H9 (cell line): ENCODE measurements at regions not wholly inside any gene's neighbourhood (a gene's known extent, or its start where the extent isn't known, plus 50 kb on each side); places are given as distances from the start of the nearest gene placed in this dataset.
"Not testable (repeated sequence)": the region's sequence is repeated elsewhere in the genome, so short reads cannot be mapped to it uniquely, and the experiment has no call there.

Experiments
- DNase-seq: peaks from one replicate; pipeline ENCODE4 v3.0.0-alpha.2; 2017
- H2AFZ ChIP-seq: one replicate; pipeline ENCODE4 v1.6.1; 2013; ENCODE audit warnings: mild to moderate bottlenecking, low read length, control low read depth, moderate library complexity
- H2AK5ac ChIP-seq: 2 replicates; pipeline ENCODE4 v1.6.1; 2013; ENCODE audit warnings: low read length, control low read depth, mixed read lengths; ENCODE audit not compliant: insufficient read length
- H2BK120ac ChIP-seq: one replicate; pipeline ENCODE4 v1.6.1; 2013; ENCODE audit warnings: low read depth, mild to moderate bottlenecking, low read length, control low read depth, inconsistent platforms; ENCODE audit not compliant: poor library complexity, severe bottlenecking
- H2BK12ac ChIP-seq: 2 replicates; pipeline ENCODE4 v1.6.1; 2013; ENCODE audit warnings: low read length, control low read depth, mixed read lengths, low read depth; ENCODE audit not compliant: insufficient read length
- H2BK15ac ChIP-seq: 2 replicates; pipeline ENCODE4 v1.6.1; 2013; ENCODE audit warnings: low read depth, low read length, control low read depth
- H2BK20ac ChIP-seq: one replicate; pipeline ENCODE4 v1.6.1; 2013; ENCODE audit warnings: low read depth, mild to moderate bottlenecking, low read length, control low read depth, inconsistent platforms; ENCODE audit not compliant: poor library complexity, severe bottlenecking
- H2BK5ac ChIP-seq: 2 replicates; pipeline ENCODE4 v1.6.1; 2013; ENCODE audit warnings: low read length, control low read depth, mixed read lengths; ENCODE audit not compliant: insufficient read length
- H3K14ac ChIP-seq: 2 replicates; pipeline ENCODE4 v1.6.1; 2013; ENCODE audit warnings: low read length, control low read depth; ENCODE audit not compliant: insufficient read depth
- H3K18ac ChIP-seq: 2 replicates; pipeline ENCODE4 v1.6.1; 2013; ENCODE audit warnings: low read depth, mild to moderate bottlenecking, mixed read lengths, low read length, control low read depth; ENCODE audit not compliant: insufficient read length
- H3K23ac ChIP-seq: 2 replicates; pipeline ENCODE4 v1.6.1; 2013; ENCODE audit warnings: low read length, control low read depth, mixed read lengths, low read depth; ENCODE audit not compliant: insufficient read length
- H3K23me2 ChIP-seq: 2 replicates; pipeline ENCODE4 v1.6.1; 2013; ENCODE audit warnings: low read depth, mild to moderate bottlenecking, mixed read lengths, low read length, control low read depth; ENCODE audit not compliant: insufficient read length, poor library complexity, severe bottlenecking
- H3K27ac ChIP-seq: 2 replicates; pipeline ENCODE4 v1.5.1; 2013; ENCODE audit warnings: low read length, control low read depth, mixed read lengths, low read depth; ENCODE audit not compliant: insufficient read length
- H3K27me3 ChIP-seq: 2 replicates; pipeline ENCODE4 v1.6.1; 2013; ENCODE audit warnings: low read length, control low read depth, inconsistent platforms; ENCODE audit not compliant: insufficient read depth
- H3K4ac ChIP-seq: 2 replicates; pipeline ENCODE4 v1.6.1; 2013; ENCODE audit warnings: low read depth, mild to moderate bottlenecking, control low read depth, inconsistent platforms, low read length, moderate library complexity
- H3K4me1 ChIP-seq: 2 replicates; pipeline ENCODE4 v1.6.1; 2013; ENCODE audit warnings: low read length, control low read depth, inconsistent platforms; ENCODE audit not compliant: insufficient read depth
- H3K4me2 ChIP-seq: 2 replicates; pipeline ENCODE4 v1.6.1; 2013; ENCODE audit warnings: low read length, control low read depth, mixed read lengths; ENCODE audit not compliant: insufficient read length, insufficient read depth
- H3K56ac ChIP-seq: 2 replicates; pipeline ENCODE4 v1.6.1; 2013; ENCODE audit warnings: low read depth, mild to moderate bottlenecking, mixed read lengths, low read length, control low read depth; ENCODE audit not compliant: insufficient read length
- H3K79me1 ChIP-seq: 2 replicates; pipeline ENCODE4 v1.6.1; 2013; ENCODE audit warnings: low read depth, mild to moderate bottlenecking, moderate library complexity, low read length, control low read depth, inconsistent platforms; ENCODE audit not compliant: insufficient read depth, poor library complexity, severe bottlenecking
- H3K79me2 ChIP-seq: 2 replicates; pipeline ENCODE4 v1.6.1; 2013; ENCODE audit warnings: low read length, control low read depth, inconsistent platforms; ENCODE audit not compliant: insufficient read depth
- H3K9ac ChIP-seq: 2 replicates; pipeline ENCODE4 v1.6.1; 2013; ENCODE audit warnings: low read length, control low read depth, mixed read lengths; ENCODE audit not compliant: insufficient read length; ENCODE audit errors: extremely low read depth
- H3K9me3 ChIP-seq: one replicate; pipeline ENCODE4 v1.6.1; 2013; ENCODE audit warnings: low read depth, low read length, inconsistent platforms; ENCODE audit not compliant: control insufficient read depth
- H3T11ph ChIP-seq: one replicate; pipeline ENCODE4 v1.6.1; 2013; ENCODE audit warnings: mild to moderate bottlenecking, low read length, control low read depth, inconsistent platforms
- H4K20me1 ChIP-seq: one replicate; pipeline ENCODE4 v1.6.1; 2013; ENCODE audit not compliant: control insufficient read depth, insufficient read length, insufficient read depth
- H4K5ac ChIP-seq: 2 replicates; pipeline ENCODE4 v1.6.1; 2013; ENCODE audit warnings: low read depth, mild to moderate bottlenecking, mixed read lengths, low read length, control low read depth; ENCODE audit not compliant: insufficient read length
- H4K8ac ChIP-seq: replicated peaks from 2 replicates; pipeline ENCODE4 v1.6.1; 2013; ENCODE audit warnings: low read length, control low read depth, mixed read lengths, low read depth; ENCODE audit not compliant: insufficient read length
- H4K91ac ChIP-seq: 2 replicates; pipeline ENCODE4 v1.6.1; 2013; ENCODE audit warnings: low read depth, mild to moderate bottlenecking, moderate library complexity, mixed read lengths, low read length, control low read depth; ENCODE audit not compliant: insufficient read length
- H3K27ac Mint-ChIP-seq, 3 experiments: 2 replicates in 2 of 3; 3 replicates in 1 of 3; pipeline ENCODE4 v1.8.0; 2020 to 2021; ENCODE audit warnings: mixed read lengths in 3 of 3, mild to moderate bottlenecking in 1 of 3, moderate library complexity in 1 of 3
- H3K27me3 Mint-ChIP-seq: 2 replicates; pipeline ENCODE4 v1.8.0; 2021; ENCODE audit warnings: low read depth, mild to moderate bottlenecking, moderate library complexity, mixed read lengths
- H3K36me3 Mint-ChIP-seq, 3 experiments: 2 replicates in 2 of 3; 3 replicates in 1 of 3; pipeline ENCODE4 v1.8.0; 2020 to 2021; ENCODE audit warnings: low read depth in 3 of 3, mixed read lengths in 3 of 3; ENCODE audit not compliant: insufficient read depth in 1 of 3
- H3K4me1 Mint-ChIP-seq, 2 experiments: 2 replicates each; pipeline ENCODE4 v1.8.0; 2020; ENCODE audit warnings: mixed read lengths in 2 of 2
- H3K4me3 Mint-ChIP-seq, 2 experiments: 2 replicates in 1 of 2; 3 replicates in 1 of 2; pipeline ENCODE4 v1.8.0; 2020 to 2021; ENCODE audit warnings: mild to moderate bottlenecking in 2 of 2, mixed read lengths in 2 of 2, moderate library complexity in 1 of 2
- H3K9me3 Mint-ChIP-seq, 2 experiments: 2 replicates in 1 of 2; 3 replicates in 1 of 2; pipeline ENCODE4 v1.8.0; 2020; ENCODE audit warnings: mild to moderate bottlenecking in 2 of 2, mixed read lengths in 2 of 2, moderate library complexity in 1 of 2
- WGBS: extraction: QIAGEN DNeasy Blood & Tissue Kit; methylation state at CpG from one replicate; pipeline ENCODE4 v1.1.7; 2013; ENCODE audit warnings: missing lambda C conversion rate, low lambda C conversion rate, mixed read lengths; ENCODE audit not compliant: insufficient read length; ENCODE audit errors: extremely low coverage; 5-methylcytosine and 5-hydroxymethylcytosine counted together

- not testable (repeated sequence) for H2BK20ac ChIP-seq, H3K4ac ChIP-seq, H3K27ac ChIP-seq, H3K18ac ChIP-seq, H3T11ph ChIP-seq, H2AFZ ChIP-seq, DNase-seq, H2BK5ac ChIP-seq, H3K9me3 ChIP-seq, H3K23ac ChIP-seq, H2BK12ac ChIP-seq, H4K8ac ChIP-seq, H2AK5ac ChIP-seq, H3K27me3 ChIP-seq, H3K4me1 ChIP-seq, H3K36me3 Mint-ChIP-seq, H2BK15ac ChIP-seq, H3K14ac ChIP-seq, H3K9me3 Mint-ChIP-seq, H3K9ac ChIP-seq, H4K5ac ChIP-seq, H2BK120ac ChIP-seq, H3K27me3 Mint-ChIP-seq, H3K4me2 ChIP-seq, H3K56ac ChIP-seq, H3K27ac Mint-ChIP-seq, H3K79me2 ChIP-seq, H3K79me1 ChIP-seq, H3K23me2 ChIP-seq, H3K4me3 Mint-ChIP-seq, H4K20me1 ChIP-seq, H4K91ac ChIP-seq
- WGBS, result no CpG with 5 or more reads among the region's 7 CpGs
- H3K4me1 Mint-ChIP-seq, result peaks cover 18 to 25% of the 10 kb centered on the region in 2 experiments
These were observed 113.5 kb upstream of the FAM20C start for GRCh38 chr7:78862-79261.

GRCh38 chr7:79400-80055, 112.8 kb upstream of the FAM20C start:
- not testable (repeated sequence) for H2BK15ac ChIP-seq, H3K27me3 Mint-ChIP-seq, H2BK5ac ChIP-seq, H4K91ac ChIP-seq, H2AFZ ChIP-seq, H3K4me1 ChIP-seq, H3K23ac ChIP-seq, H2BK12ac ChIP-seq, H2AK5ac ChIP-seq, H3K36me3 Mint-ChIP-seq, H4K20me1 ChIP-seq, H3K4me3 Mint-ChIP-seq, H3K4me2 ChIP-seq, H3K56ac ChIP-seq, H3T11ph ChIP-seq, H4K8ac ChIP-seq, H2BK20ac ChIP-seq, H3K4ac ChIP-seq, H3K9ac ChIP-seq, H3K27ac Mint-ChIP-seq, H3K79me2 ChIP-seq, H3K23me2 ChIP-seq, H3K14ac ChIP-seq, H3K79me1 ChIP-seq, DNase-seq, H2BK120ac ChIP-seq, H3K18ac ChIP-seq, H3K9me3 ChIP-seq, H3K27me3 ChIP-seq, H3K27ac ChIP-seq, H4K5ac ChIP-seq, H3K9me3 Mint-ChIP-seq
- peaks cover 18 to 25% of the 10 kb centered on the region in 2 experiments for H3K4me1 Mint-ChIP-seq
- no CpG with 5 or more reads among the region's 15 CpGs for WGBS
